ENCODE measurements at regions not wholly inside any gene's neighbourhood (a gene's known extent, or its start where the extent isn't known, plus 50 kb on each side); places are given as distances from the start of the nearest gene placed in this dataset.

DNA sequence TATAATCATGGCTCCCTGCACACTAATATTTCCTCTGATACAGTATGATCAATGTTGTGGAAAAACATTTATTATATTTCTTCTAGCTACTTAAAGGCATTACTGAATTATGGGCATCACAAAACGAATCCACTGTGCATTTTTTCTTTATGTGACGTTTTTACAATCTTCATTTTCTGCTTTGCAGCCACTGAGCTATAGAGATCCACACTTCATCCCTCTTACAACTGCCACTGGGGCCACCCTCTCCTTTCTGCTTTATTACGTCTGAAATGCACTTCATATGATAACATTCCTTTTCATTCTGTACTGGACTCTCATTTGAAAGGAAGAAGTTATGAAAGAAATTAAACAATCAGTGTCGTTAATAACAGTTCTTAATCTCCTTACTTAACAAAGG is 394.5 kb upstream of the HNRNPA3 start:
- DNase-seq = no peak
- Histone ChIP-seq H3K27me3 (replicated peaks) (no peaks in the 10 kb centered on the region), H3K4me3 (ENCODE audit: low read depth, low read length) (no peak overlapping the region), H3K36me3 (replicated peaks) (no peaks in the 10 kb centered on the region), H3K27ac (no peak overlapping the region)
- TF ChIP-seq, protein P1, sequence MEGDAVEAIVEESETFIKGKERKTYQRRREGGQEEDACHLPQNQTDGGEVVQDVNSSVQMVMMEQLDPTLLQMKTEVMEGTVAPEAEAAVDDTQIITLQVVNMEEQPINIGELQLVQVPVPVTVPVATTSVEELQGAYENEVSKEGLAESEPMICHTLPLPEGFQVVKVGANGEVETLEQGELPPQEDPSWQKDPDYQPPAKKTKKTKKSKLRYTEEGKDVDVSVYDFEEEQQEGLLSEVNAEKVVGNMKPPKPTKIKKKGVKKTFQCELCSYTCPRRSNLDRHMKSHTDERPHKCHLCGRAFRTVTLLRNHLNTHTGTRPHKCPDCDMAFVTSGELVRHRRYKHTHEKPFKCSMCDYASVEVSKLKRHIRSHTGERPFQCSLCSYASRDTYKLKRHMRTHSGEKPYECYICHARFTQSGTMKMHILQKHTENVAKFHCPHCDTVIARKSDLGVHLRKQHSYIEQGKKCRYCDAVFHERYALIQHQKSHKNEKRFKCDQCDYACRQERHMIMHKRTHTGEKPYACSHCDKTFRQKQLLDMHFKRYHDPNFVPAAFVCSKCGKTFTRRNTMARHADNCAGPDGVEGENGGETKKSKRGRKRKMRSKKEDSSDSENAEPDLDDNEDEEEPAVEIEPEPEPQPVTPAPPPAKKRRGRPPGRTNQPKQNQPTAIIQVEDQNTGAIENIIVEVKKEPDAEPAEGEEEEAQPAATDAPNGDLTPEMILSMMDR (IDR thresholded peaks at IDR 0.05; ENCODE audit: low read depth, low read length, missing control alignments) = no peak
- in situ Hi-C loops (cut with HindIII; ENCODE audit: low pct_ligation_motif_present, low sequenced_read_pairs) = no loop called here

DNA sequence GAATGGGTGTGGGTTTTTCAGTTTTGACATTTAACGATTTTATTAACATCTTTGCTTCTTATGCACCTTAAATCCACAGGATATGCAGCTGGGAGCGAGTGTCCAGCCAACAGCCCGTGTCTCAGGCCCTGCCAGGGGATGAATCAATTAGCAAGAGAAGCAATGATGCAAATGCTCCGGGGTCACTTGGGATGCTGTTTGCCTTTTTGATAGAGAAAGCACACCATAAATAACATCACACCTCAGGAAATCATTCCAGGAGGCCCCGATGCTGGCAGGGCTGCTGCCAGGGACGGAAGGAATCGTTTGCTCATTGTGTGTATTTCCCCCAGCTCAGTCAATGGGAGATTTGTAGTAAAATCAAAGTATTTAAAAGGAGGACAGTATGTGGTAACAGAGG is 394.0 kb upstream of the HNRNPA3 start:
- Histone ChIP-seq H3K36me3 (replicated peaks) (no peaks in the 10 kb centered on the region), H3K4me3 (ENCODE audit: low read depth, low read length) (no peak overlapping the region), H3K27me3 (replicated peaks) (no peaks in the 10 kb centered on the region), H3K27ac (no peak overlapping the region)
- TF ChIP-seq, protein P1 (IDR thresholded peaks at IDR 0.05; ENCODE audit: low read depth, low read length, missing control alignments) = no peak
- in situ Hi-C loops (cut with HindIII; ENCODE audit: low pct_ligation_motif_present, low sequenced_read_pairs) = no loop called here
- DNase-seq = no peak

DNA sequence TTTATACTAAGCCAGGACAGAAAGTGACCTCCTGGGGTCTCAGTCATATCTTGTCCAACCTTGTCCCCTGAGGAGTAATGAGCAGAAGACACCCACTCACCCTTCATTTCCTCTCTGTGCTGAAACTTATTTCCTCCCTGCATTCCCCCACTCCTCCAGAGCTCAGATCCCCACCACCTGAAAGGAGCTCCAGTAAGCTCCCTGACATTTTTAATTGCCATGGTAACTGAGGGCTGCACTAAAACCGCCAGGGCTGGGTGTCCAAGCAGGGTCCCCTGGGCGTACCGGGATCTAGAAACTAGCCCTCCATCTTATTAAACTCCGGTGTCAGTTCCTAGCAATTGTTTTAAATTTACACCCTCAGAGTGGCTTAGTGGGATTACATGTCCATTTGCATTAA is 393.3 kb upstream of the HNRNPA3 start:
- H3K27ac ChIP-seq = no peak overlapping the region
- H3K4me3 ChIP-seq (ENCODE audit: low read depth, low read length) = no peak overlapping the region
- H3K36me3 ChIP-seq (replicated peaks) = no peaks in the 10 kb centered on the region
- DNase-seq = no peak
- in situ Hi-C loops (cut with HindIII; ENCODE audit: low pct_ligation_motif_present, low sequenced_read_pairs) = no loop called here
- H3K27me3 ChIP-seq (replicated peaks) = no peaks in the 10 kb centered on the region
- TF ChIP-seq, protein P1 (IDR thresholded peaks at IDR 0.05; ENCODE audit: low read depth, low read length, missing control alignments) = no peak

DNA sequence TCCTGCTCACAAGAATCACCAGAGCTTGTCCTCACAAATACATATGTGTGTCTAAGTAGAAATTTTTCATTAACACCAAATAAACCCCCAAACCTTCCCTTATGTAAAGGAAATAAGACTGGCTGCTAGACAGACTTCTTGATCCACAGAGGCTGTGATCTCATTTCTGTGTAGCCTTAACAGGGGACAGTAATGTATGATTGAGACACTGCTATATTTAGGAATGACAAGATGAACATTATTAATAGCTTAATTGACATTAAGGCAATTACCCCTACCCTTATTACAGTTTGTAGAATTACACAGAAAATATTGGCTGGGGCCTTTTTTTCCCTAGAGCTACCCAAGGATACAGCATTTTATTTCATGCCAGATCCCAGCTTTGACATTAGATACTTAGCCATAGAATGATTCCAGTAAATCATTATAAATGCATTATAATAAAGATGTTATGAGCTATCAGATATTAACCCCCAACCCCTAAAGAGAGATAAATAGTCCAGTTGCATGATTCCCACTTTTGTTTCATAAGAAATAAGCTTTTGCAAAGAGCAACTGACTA is 392.1 kb upstream of the HNRNPA3 start:
- no peak for DNase-seq
- TF ChIP-seq, protein P1 (IDR thresholded peaks at IDR 0.05; ENCODE audit: low read depth, low read length, missing control alignments) = no peak
- Histone ChIP-seq H3K27ac (no peak overlapping the region), H3K36me3 (replicated peaks) (no peaks in the 10 kb centered on the region), H3K4me3 (ENCODE audit: low read depth, low read length) (no peak overlapping the region), H3K27me3 (replicated peaks) (no peaks in the 10 kb centered on the region)
- in situ Hi-C loops (cut with HindIII; ENCODE audit: low pct_ligation_motif_present, low sequenced_read_pairs) = no loop called here

DNA sequence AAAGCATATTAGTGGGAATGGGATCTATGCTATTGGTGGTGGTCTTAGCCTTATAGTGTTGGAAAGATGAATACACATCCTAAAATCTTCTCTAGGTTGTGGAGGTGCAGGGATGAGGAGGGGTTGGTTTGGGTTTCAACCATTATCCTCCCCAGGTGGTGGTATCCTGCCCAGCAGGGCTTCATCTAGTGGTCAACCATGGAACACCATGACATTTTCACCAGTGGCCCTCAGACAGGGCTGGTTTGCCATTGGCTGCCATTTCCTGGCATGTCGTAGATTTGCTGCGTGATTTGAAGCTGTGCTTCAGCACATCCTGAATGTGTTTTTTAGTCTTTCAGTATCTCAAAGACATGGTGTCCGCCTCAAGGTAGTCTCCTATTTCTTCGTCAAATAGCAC is 391.2 kb upstream of the HNRNPA3 start:
- TF ChIP-seq, protein P1 (IDR thresholded peaks at IDR 0.05; ENCODE audit: low read depth, low read length, missing control alignments) = no peak
- in situ Hi-C loops (cut with HindIII; ENCODE audit: low pct_ligation_motif_present, low sequenced_read_pairs) = no loop called here
- Histone ChIP-seq H3K27me3 (replicated peaks) (no peaks in the 10 kb centered on the region), H3K4me3 (ENCODE audit: low read depth, low read length) (no peak overlapping the region), H3K27ac (no peak overlapping the region), H3K36me3 (replicated peaks) (no peaks in the 10 kb centered on the region)
- no peak for DNase-seq

DNA sequence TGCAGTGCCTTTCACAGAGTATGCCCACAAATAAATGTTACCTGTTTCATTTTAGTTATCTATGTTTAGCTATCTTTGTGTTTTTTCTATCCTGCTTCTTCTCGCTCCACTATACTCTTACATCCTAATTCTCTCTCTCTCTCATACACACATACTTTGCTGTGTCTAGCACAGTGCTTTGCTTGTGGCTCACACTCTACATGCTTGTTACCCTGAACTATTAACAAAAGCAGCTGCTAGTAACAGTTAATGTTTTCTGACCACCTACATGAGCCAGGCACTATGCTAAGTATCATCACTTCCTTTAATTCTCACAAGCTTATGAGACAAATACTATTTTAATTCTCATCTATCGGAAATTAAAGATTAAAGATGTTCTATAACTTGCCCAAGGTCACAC is 390.5 kb upstream of the HNRNPA3 start:
- in situ Hi-C loops (cut with HindIII; ENCODE audit: low pct_ligation_motif_present, low sequenced_read_pairs) = no loop called here
- Histone ChIP-seq H3K27me3 (replicated peaks) (no peaks in the 10 kb centered on the region), H3K27ac (no peak overlapping the region), H3K4me3 (ENCODE audit: low read depth, low read length) (no peak overlapping the region), H3K36me3 (replicated peaks) (no peaks in the 10 kb centered on the region)
- TF ChIP-seq, protein P1 (IDR thresholded peaks at IDR 0.05; ENCODE audit: low read depth, low read length, missing control alignments) = no peak
- DNase-seq = no peak
